Neural progenitor cell (in vitro differentiated cells): ENCODE measurements at regions not wholly inside any gene's neighbourhood (a gene's known extent, or its start where the extent isn't known, plus 50 kb on each side); places are given as distances from the start of the nearest gene placed in this dataset.

ENCODE experiments used
- DNase-seq: peaks from one replicate; pipeline ENCODE4 v3.0.0-alpha.2; 2016; ENCODE audit warnings: low spot score
- H2AFZ ChIP-seq: fragments of 200-600 bp; sonication (generic); replicated peaks from 2 replicates; pipeline ENCODE4 v1.6.1; 2016; ENCODE audit warnings: antibody characterized with exemption
- H3F3A ChIP-seq: fragments of 200-600 bp; sonication (generic); 2 replicates; pipeline ENCODE4 v1.6.1; 2016; ENCODE audit warnings: antibody characterized with exemption, low read depth
- H3K27ac ChIP-seq: fragments of 200-600 bp; sonication (generic); 2 replicates; pipeline ENCODE4 v1.5.1; 2016; ENCODE audit warnings: mild to moderate bottlenecking
- H3K27me3 ChIP-seq: fragments of 200-600 bp; sonication (generic); 2 replicates; pipeline ENCODE4 v1.6.1; 2016; ENCODE audit warnings: mild to moderate bottlenecking, moderate library complexity
- H3K36me3 ChIP-seq: fragments of 200-600 bp; sonication (generic); 2 replicates; pipeline ENCODE4 v1.5.1; 2016
- H3K4me1 ChIP-seq: fragments of 200-600 bp; sonication (generic); 2 replicates; pipeline ENCODE4 v1.6.1; 2016; ENCODE audit warnings: mixed run types
- H3K4me2 ChIP-seq: fragments of 200-600 bp; sonication (generic); 2 replicates; pipeline ENCODE4 v1.6.1; 2016
- H3K4me3 ChIP-seq: fragments of 200-600 bp; sonication (generic); 2 replicates; pipeline ENCODE4 v1.5.1; 2016
- H3K79me2 ChIP-seq: fragments of 200-600 bp; sonication (generic); 2 replicates; pipeline ENCODE4 v1.6.1; 2016; ENCODE audit warnings: low read depth
- H3K9ac ChIP-seq: fragments of 200-600 bp; sonication (generic); 2 replicates; pipeline ENCODE4 v1.6.1; 2016
- H3K9me3 ChIP-seq: fragments of 200-600 bp; sonication (generic); 2 replicates; pipeline ENCODE4 v1.5.1; 2016; ENCODE audit warnings: low read depth
- H4K20me1 ChIP-seq: fragments of 200-600 bp; sonication (generic); 2 replicates; pipeline ENCODE4 v1.6.1; 2016; ENCODE audit warnings: low read depth
- H3K27ac Mint-ChIP-seq: 3 replicates; pipeline ENCODE4 v1.8.0; 2021; ENCODE audit warnings: mixed read lengths
- H3K27me3 Mint-ChIP-seq: 2 replicates; pipeline ENCODE4 v1.8.0; 2022; ENCODE audit warnings: low read depth, mild to moderate bottlenecking, inconsistent platforms, moderate library complexity, mixed read lengths; ENCODE audit not compliant: insufficient read depth
- H3K36me3 Mint-ChIP-seq: 3 replicates; pipeline ENCODE4 v1.8.0; 2021; ENCODE audit warnings: mixed read lengths
- H3K4me1 Mint-ChIP-seq: 3 replicates; pipeline ENCODE4 v1.8.0; 2021; ENCODE audit warnings: mixed read lengths
- H3K4me3 Mint-ChIP-seq: 3 replicates; pipeline ENCODE4 v1.8.0; 2021; ENCODE audit warnings: mild to moderate bottlenecking, moderate library complexity, mixed read lengths
- H3K9me3 Mint-ChIP-seq: 3 replicates; pipeline ENCODE4 v1.8.0; 2020; ENCODE audit warnings: mixed read lengths
- EZH2 ChIP-seq: fragments of 200-600 bp; sonication (generic); IDR thresholded peaks from 2 replicates; pipeline ENCODE4 v1.6.1; 2017; ENCODE audit warnings: antibody characterized with exemption, mild to moderate bottlenecking, moderate library complexity
- EZH2phosphoT487 ChIP-seq: fragments of 200-600 bp; sonication (generic); IDR thresholded peaks from 2 replicates; pipeline ENCODE4 v1.6.1; 2017; ENCODE audit warnings: antibody characterized with exemption
- TF ChIP-seq, protein P1 (sequence below): fragments of 200-600 bp; sonication (generic); IDR thresholded peaks from 2 replicates; pipeline ENCODE4 v1.5.1; 2017; ENCODE audit warnings: antibody characterized with exemption, mild to moderate bottlenecking

DNA sequence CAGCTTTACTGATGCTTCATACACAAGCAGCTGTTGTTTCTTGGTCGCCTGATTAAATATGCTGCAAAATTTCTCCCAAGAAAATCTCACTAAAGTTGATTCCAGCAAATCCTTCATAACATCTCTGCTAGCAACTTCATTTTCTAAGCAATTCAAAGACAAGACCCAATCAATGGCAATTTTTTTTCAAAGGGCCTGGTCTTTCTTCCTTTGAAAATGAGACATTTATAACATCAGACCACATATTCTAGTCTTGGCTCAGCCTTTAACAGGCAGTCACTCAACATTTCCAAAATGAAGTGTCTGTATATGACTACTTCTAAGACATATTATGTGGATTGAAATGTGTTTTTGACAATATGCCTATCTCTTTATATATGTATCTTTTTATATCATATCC lies 702.6 kb downstream of the KCNA4 start:
- no peaks in the 10 kb centered on the region for H3K4me1 Mint-ChIP-seq
- H3K9me3 Mint-ChIP-seq = no peaks in the 10 kb centered on the region
- H3K4me3 Mint-ChIP-seq = no peak overlapping the region
- Histone ChIP-seq H3K27ac (no peak overlapping the region), H3K4me2 (no peak overlapping the region), H3K36me3 (no peaks in the 10 kb centered on the region), H3K79me2 (no peaks in the 10 kb centered on the region), H3K4me3 (no peak overlapping the region), H2AFZ (no peak overlapping the region), H3F3A (no peaks in the 10 kb centered on the region), H3K9ac (no peak overlapping the region), H3K4me1 (no peaks in the 10 kb centered on the region), H3K9me3 (no peaks in the 10 kb centered on the region), H4K20me1 (no peaks in the 10 kb centered on the region), H3K27me3 (no peaks in the 10 kb centered on the region)
- DNase-seq = no peak
- no peak for TF ChIP-seq EZH2
- TF ChIP-seq, protein P1, sequence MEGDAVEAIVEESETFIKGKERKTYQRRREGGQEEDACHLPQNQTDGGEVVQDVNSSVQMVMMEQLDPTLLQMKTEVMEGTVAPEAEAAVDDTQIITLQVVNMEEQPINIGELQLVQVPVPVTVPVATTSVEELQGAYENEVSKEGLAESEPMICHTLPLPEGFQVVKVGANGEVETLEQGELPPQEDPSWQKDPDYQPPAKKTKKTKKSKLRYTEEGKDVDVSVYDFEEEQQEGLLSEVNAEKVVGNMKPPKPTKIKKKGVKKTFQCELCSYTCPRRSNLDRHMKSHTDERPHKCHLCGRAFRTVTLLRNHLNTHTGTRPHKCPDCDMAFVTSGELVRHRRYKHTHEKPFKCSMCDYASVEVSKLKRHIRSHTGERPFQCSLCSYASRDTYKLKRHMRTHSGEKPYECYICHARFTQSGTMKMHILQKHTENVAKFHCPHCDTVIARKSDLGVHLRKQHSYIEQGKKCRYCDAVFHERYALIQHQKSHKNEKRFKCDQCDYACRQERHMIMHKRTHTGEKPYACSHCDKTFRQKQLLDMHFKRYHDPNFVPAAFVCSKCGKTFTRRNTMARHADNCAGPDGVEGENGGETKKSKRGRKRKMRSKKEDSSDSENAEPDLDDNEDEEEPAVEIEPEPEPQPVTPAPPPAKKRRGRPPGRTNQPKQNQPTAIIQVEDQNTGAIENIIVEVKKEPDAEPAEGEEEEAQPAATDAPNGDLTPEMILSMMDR = no peak
- no peak for TF ChIP-seq EZH2phosphoT487
- H3K27ac Mint-ChIP-seq = no peak overlapping the region
- H3K36me3 Mint-ChIP-seq = no peaks in the 10 kb centered on the region
- H3K27me3 Mint-ChIP-seq = no peaks in the 10 kb centered on the region

DNA sequence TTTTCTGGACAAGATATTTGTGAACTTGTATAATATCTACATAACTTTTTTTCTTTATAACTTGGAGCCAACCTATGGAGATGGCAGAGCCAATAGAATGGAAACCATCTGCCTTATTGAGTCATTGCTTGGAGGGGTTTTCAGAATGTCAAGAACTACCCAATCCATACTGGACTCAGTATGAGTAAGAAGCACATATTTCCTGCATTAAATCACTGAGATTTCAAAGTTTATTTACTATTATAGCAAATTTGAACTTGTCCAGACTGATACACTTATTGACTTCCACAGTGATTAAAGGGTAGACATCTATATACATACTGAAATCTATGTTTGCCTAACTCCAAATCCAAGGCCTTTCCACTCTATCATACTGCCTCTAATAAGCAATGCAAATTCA lies 704.0 kb downstream of the KCNA4 start:
- Histone ChIP-seq H4K20me1 (no peaks in the 10 kb centered on the region), H2AFZ (no peak overlapping the region), H3K36me3 (no peaks in the 10 kb centered on the region), H3K4me3 (no peak overlapping the region), H3F3A (no peaks in the 10 kb centered on the region), H3K9ac (no peak overlapping the region), H3K9me3 (no peaks in the 10 kb centered on the region), H3K4me1 (no peaks in the 10 kb centered on the region), H3K79me2 (no peaks in the 10 kb centered on the region), H3K27ac (no peak overlapping the region), H3K4me2 (no peak overlapping the region), H3K27me3 (no peaks in the 10 kb centered on the region)
- Mint-ChIP-seq H3K4me1 (no peaks in the 10 kb centered on the region), H3K27ac (no peak overlapping the region), H3K4me3 (no peak overlapping the region), H3K9me3 (no peaks in the 10 kb centered on the region), H3K36me3 (no peaks in the 10 kb centered on the region), H3K27me3 (no peaks in the 10 kb centered on the region)
- no peak for TF ChIP-seq EZH2
- TF ChIP-seq, protein P1 = no peak
- no peak for TF ChIP-seq EZH2phosphoT487
- DNase-seq = no peak

DNA sequence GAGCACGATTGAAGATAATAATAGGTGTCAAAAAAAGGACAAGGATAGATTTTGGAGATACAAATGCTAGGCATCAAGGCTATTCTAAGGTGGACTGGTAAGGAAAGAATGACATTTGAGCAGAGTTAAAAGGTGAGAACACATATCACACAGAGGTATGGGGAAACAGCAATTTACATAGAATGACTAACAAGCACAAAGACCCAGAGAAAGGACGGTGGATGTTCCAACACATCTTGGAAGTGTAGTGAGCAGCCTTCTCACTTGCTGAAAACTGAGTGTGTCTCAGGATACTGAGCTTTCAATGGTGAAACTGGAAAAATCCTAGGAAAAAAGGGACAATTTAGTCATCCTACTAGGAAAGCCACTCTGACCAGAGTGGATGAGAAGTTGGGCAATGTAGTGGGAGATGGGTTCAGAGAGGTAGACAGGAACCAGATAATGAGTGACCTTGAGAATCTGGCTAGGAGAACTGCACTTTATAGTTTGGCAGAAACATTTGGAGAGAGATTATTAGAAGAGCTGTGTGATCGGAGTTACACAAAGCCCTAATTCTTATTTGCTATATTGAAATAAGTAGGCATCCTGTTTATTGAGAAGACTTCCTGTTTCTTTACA lies 706.0 kb downstream of the KCNA4 start:
- Mint-ChIP-seq H3K27ac (no peak overlapping the region), H3K4me3 (no peak overlapping the region), H3K9me3 (no peaks in the 10 kb centered on the region), H3K36me3 (no peaks in the 10 kb centered on the region), H3K27me3 (no peaks in the 10 kb centered on the region), H3K4me1 (no peaks in the 10 kb centered on the region)
- no peak for DNase-seq
- Histone ChIP-seq H3K79me2 (no peaks in the 10 kb centered on the region), H3K4me1 (no peaks in the 10 kb centered on the region), H3K4me3 (no peak overlapping the region), H3K27ac (no peak overlapping the region), H3K9ac (no peak overlapping the region), H3K4me2 (no peak overlapping the region), H3K36me3 (no peaks in the 10 kb centered on the region), H4K20me1 (no peaks in the 10 kb centered on the region), H3K27me3 (no peaks in the 10 kb centered on the region), H3K9me3 (no peaks in the 10 kb centered on the region), H2AFZ (no peak overlapping the region), H3F3A (no peaks in the 10 kb centered on the region)
- TF ChIP-seq EZH2phosphoT487 (no peak), EZH2 (no peak)
- TF ChIP-seq, protein P1 = no peak
